ENCODE measurements at regions not wholly inside any gene's neighbourhood (a gene's known extent, or its start where the extent isn't known, plus 50 kb on each side); places are given as distances from the start of the nearest gene placed in this dataset.

DNA sequence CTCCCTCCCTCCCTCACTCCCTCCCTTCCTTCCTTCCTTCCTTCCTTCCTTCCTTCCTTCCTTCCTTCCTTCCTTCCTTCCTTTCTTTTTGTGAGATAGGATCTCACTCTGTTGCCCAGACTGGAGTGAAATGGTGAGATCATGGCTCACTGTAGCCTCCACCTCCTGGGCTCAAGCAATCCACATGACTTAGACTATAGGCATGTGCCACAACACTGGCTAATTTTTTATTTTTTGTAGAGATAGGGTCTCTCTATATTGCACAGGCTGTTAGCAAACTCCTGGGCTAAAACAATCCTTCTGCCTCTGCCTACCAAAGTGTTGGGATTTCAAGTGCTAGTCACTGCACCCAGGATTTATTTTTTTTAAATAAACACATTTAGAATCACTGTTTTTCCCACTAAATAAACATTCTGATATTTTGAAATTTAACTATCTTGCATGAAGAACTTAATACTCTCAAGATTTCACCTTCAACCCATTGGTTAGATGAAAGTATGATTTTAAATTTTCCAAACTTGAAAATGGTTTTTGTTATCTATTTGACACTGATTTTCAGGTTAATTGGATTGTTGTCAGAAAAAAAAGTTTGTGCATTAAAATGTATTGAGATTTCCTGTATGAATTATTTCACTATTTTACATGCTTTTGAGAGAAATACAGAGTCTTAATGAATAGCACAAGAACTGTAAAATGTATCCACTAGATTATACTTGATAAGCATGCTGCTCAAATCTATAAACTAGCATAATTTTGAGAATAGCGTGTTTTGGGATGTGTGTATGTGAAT is 745.1 kb downstream of the TSN start:
- Histone ChIP-seq H3K14ac (ENCODE audit: insufficient read length) (no peak overlapping the region), H2BK20ac (ENCODE audit: low read length) (no peak overlapping the region), H3K18ac (ENCODE audit: extremely low read depth, low read length) (no peak overlapping the region), H4K91ac (replicated peaks; ENCODE audit: insufficient read length, low read length) (no peak overlapping the region), H3K23me2 (ENCODE audit: low read depth, low read length) (no peaks in the 10 kb centered on the region), H4K8ac (ENCODE audit: extremely low read depth, insufficient read depth, low read length) (no peak overlapping the region), H3K56ac (replicated peaks; ENCODE audit: insufficient read length, low read depth, low read length) (no peak overlapping the region), H3K9me3 (ENCODE audit: insufficient read depth in 2 of 2, low read depth in 1 of 2, low read length in 1 of 2) (no peaks in the 10 kb centered on the region), H3K9ac (replicated peaks in 1 of 4; ENCODE audit: extremely low read depth in 1 of 4, low read depth in 3 of 4, low read length in 3 of 4) (no peak overlapping the region), H4K5ac (ENCODE audit: insufficient read length, low read depth, low read length) (no peak overlapping the region), H3K23ac (ENCODE audit: insufficient read length) (no peak overlapping the region), H3K79me1 (ENCODE audit: low read depth, low read length) (no peaks in the 10 kb centered on the region), H2BK12ac (ENCODE audit: low read depth, low read length) (no peak overlapping the region), H3K4me2 (ENCODE audit: insufficient read depth in 1 of 2, low read depth in 2 of 2, low read length in 2 of 2) (no peak overlapping the region), H2BK5ac (ENCODE audit: low read depth, low read length) (no peak overlapping the region), H3K4me3 (ENCODE audit: extremely low read depth in 1 of 4, insufficient read depth in 2 of 4, low read depth in 3 of 4, low read length in 4 of 4) (no peak overlapping the region), H3K4me1 (replicated peaks in 1 of 4; ENCODE audit: control insufficient read depth in 3 of 4, insufficient read depth in 4 of 4, low read length in 3 of 4) (no peaks in the 10 kb centered on the region), H3K79me2 (ENCODE audit: control insufficient read depth in 1 of 2, insufficient read depth in 2 of 2, low read length in 2 of 2) (no peaks in the 10 kb centered on the region), H2AFZ (ENCODE audit: low read length) (no peak overlapping the region), H3K27ac (ENCODE audit: low read depth, low read length) (no peak overlapping the region), H3K4ac (replicated peaks; ENCODE audit: insufficient read length, low read depth, low read length) (no peak overlapping the region), H3K27me3 (replicated peaks in 1 of 4; ENCODE audit: control insufficient read depth in 3 of 4, extremely low read depth in 1 of 4, insufficient read depth in 3 of 4, low read length in 3 of 4) (no peaks in the 10 kb centered on the region), H4K20me1 (replicated peaks in 1 of 2; ENCODE audit: control insufficient read depth in 1 of 2, insufficient read depth in 2 of 2, low read length in 2 of 2) (no peaks in the 10 kb centered on the region), H2BK120ac (replicated peaks; ENCODE audit: low read depth, low read length) (no peak overlapping the region), H2AK5ac (ENCODE audit: low read depth, low read length) (no peak overlapping the region), H3K36me3 (ENCODE audit: control insufficient read depth in 2 of 4, insufficient read depth in 4 of 4, low read length in 3 of 4) (no peaks in the 10 kb centered on the region), H2BK15ac (ENCODE audit: low read length) (no peak overlapping the region)
- TF ChIP-seq CHD2 (IDR thresholded peaks at IDR 0.05; ENCODE audit: low read length): no peak
- TF ChIP-seq CREB1 (IDR thresholded peaks at IDR 0.05): no peak
- TF ChIP-seq, protein P1, sequence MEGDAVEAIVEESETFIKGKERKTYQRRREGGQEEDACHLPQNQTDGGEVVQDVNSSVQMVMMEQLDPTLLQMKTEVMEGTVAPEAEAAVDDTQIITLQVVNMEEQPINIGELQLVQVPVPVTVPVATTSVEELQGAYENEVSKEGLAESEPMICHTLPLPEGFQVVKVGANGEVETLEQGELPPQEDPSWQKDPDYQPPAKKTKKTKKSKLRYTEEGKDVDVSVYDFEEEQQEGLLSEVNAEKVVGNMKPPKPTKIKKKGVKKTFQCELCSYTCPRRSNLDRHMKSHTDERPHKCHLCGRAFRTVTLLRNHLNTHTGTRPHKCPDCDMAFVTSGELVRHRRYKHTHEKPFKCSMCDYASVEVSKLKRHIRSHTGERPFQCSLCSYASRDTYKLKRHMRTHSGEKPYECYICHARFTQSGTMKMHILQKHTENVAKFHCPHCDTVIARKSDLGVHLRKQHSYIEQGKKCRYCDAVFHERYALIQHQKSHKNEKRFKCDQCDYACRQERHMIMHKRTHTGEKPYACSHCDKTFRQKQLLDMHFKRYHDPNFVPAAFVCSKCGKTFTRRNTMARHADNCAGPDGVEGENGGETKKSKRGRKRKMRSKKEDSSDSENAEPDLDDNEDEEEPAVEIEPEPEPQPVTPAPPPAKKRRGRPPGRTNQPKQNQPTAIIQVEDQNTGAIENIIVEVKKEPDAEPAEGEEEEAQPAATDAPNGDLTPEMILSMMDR (IDR thresholded peaks at IDR 0.05; ENCODE audit: control extremely low read depth in 1 of 3, insufficient read depth in 1 of 3, low read depth in 1 of 3, low read length in 3 of 3): no peak
- TF ChIP-seq ATF3 (IDR thresholded peaks at IDR 0.05; ENCODE audit: insufficient read depth, low read depth, low read length): no peak
- TF ChIP-seq RXRA (IDR thresholded peaks at IDR 0.05; ENCODE audit: insufficient read depth, low read depth, low read length): no peak
- no peak for TF ChIP-seq TAF1 (IDR thresholded peaks at IDR 0.05; ENCODE audit: low read depth, low read length)
- no peak for TF ChIP-seq SAP30 (IDR thresholded peaks at IDR 0.05; ENCODE audit: insufficient read depth, insufficient replicate concordance, low read length)
- no peak for TF ChIP-seq FOSL1 (IDR thresholded peaks at IDR 0.05; ENCODE audit: insufficient read depth, low read depth, low read length)
- no peak for TF ChIP-seq KDM1A (IDR thresholded peaks at IDR 0.05; ENCODE audit: borderline replicate concordance, low read length)
- WGBS, 2 experiments (ENCODE audit: extremely low coverage in 1 of 2, insufficient coverage in 1 of 2, insufficient read length in 1 of 2, insufficient replicate concordance in 2 of 2, low coverage in 1 of 2, low lambda C conversion rate in 2 of 2, missing lambda C conversion rate in 1 of 2): 100% methylated on average over 1 of the region's 1 CpG; no CpG with 5 or more reads in 1 of the 2 experiments
- FAIRE-seq: no peak
- no peak for DNase-seq (ENCODE audit: low read depth in 1 of 2, low spot score in 2 of 2)
- ChIA-PET CTCF (ENCODE audit: partially characterized antibody) (no interaction called here), POLR2A (ENCODE audit: partially characterized antibody) (no interaction called here)
